ENCODE measurements at regions not wholly inside any gene's neighbourhood (a gene's known extent, or its start where the extent isn't known, plus 50 kb on each side); places are given as distances from the start of the nearest gene placed in this dataset.

- DNase-seq (ENCODE audit: low spot score), result no peak
- no peak overlapping the region for H3K27ac ChIP-seq
- POLR2A ChIA-PET (ENCODE audit: low non-redundant PET), result no interaction called here
- CTCF ChIA-PET, result no interaction called here
- TF ChIP-seq CTCF (conservative IDR thresholded peaks at IDR 0.05; ENCODE audit: low read depth), result no peak
These were observed 83.2 kb upstream of the DNAH14 start for GRCh38 chr1:224846119-224846907.

GRCh38 chr1:224850446-224850845, 79.0 kb upstream of the DNAH14 start:
- ChIA-PET CTCF (interaction anchor here (2.0 kb wide), 1 partner anchor 72 kb away, joined by 4 read pairs; no protein-coding TSS in a partner anchor), POLR2A (ENCODE audit: low non-redundant PET) (no interaction called here)
- no peak for DNase-seq (ENCODE audit: low spot score)
- no peak for TF ChIP-seq CTCF (conservative IDR thresholded peaks at IDR 0.05; ENCODE audit: low read depth)
- no peak overlapping the region for H3K27ac ChIP-seq

GRCh38 chr1:224851210-224851847, 78.1 kb upstream of the DNAH14 start:
- TF ChIP-seq CTCF (conservative IDR thresholded peaks at IDR 0.05; ENCODE audit: low read depth), result peak; percentile 49
- CTCF ChIA-PET, result interaction anchor here (0.6 to 2.0 kb wide), 11 partner anchors 11 to 345 kb away, joined by 3 to 5 read pairs (median 3); no protein-coding TSS in a partner anchor
- DNase-seq (ENCODE audit: low spot score), result peak; percentile 45
- H3K27ac ChIP-seq, result no peak overlapping the region
- POLR2A ChIA-PET (ENCODE audit: low non-redundant PET), result no interaction called here

DNA sequence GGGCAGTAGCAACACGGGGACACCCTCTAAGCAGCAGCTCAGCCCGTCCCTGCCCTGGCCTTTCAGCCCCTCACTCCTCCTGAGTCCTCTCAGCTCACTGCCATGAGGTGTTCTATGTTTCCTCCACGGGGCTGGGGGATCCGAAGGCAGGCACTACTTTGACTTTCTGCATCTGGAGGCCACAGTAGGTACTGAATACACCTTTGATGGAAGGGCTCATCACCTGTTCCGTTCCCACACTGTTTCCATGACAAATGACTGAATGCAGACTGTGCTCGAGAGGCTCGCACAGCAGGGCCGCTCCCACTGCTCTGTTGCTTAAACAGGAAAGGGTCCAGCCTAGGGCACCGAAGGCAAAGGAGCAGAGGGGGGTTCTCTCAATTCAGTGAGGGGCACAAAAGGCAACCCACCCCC, 77.6 kb upstream of the DNAH14 start:
- POLR2A ChIA-PET (ENCODE audit: low non-redundant PET), result no interaction called here
- no peak for TF ChIP-seq CTCF (conservative IDR thresholded peaks at IDR 0.05; ENCODE audit: low read depth)
- no peak overlapping the region for H3K27ac ChIP-seq
- no peak for DNase-seq (ENCODE audit: low spot score)
- CTCF ChIA-PET, result interaction anchor here (0.7 to 2.0 kb wide), 9 partner anchors 22 to 345 kb away, joined by 3 to 5 read pairs (median 3); no protein-coding TSS in a partner anchor

DNA sequence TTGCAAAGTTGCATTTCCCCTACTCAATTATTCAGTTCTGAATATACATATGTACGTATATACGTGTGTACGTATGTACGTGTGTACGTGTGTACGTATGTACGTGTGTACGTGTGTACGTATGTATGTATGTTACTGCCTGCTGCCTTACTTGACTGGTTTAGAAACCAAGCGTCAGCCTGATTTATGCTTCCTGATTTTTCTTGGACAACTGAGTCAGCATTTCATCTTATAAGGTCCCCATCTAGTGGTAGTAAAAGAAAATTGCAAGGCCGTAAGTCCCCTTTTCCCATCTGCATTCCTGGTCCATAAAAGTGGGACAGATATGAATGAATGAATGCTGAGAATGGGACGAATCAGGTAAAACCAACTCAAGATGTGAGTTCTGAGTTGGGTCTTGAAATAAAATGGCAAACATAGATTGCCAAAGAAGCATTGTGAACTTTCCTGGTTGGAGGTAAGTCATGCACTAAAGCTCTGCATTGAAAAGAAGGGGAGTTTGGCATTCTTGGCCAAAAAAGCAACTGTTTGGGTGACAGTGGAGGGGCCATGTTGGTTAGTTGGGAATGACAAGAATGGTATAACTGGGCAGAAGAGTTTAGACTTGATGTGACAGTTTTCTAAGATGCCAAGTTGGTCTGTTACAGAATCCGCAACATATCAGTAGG, 76.4 kb upstream of the DNAH14 start:
- TF ChIP-seq CTCF (conservative IDR thresholded peaks at IDR 0.05; ENCODE audit: low read depth), result peak; percentile 73
- peak; percentile 58 for DNase-seq (ENCODE audit: low spot score)
- CTCF ChIA-PET, result interaction anchor here (0.5 to 1.1 kb wide), 7 partner anchors 203 to 500 kb away, joined by 3 to 4 read pairs (median 3); no protein-coding TSS in a partner anchor
- H3K27ac ChIP-seq, result no peak overlapping the region
- POLR2A ChIA-PET (ENCODE audit: low non-redundant PET), result no interaction called here

GRCh38 chr1:224856973-224857372, 72.5 kb upstream of the DNAH14 start:
- ChIA-PET POLR2A (ENCODE audit: low non-redundant PET) (no interaction called here), CTCF (interaction anchor here (0.6 kb wide), 1 partner anchor 274 kb away, joined by 4 read pairs; no protein-coding TSS in a partner anchor)
- TF ChIP-seq CTCF (conservative IDR thresholded peaks at IDR 0.05; ENCODE audit: low read depth), result no peak
- no peak overlapping the region for H3K27ac ChIP-seq
- no peak for DNase-seq (ENCODE audit: low spot score)
